Lower leg skin (tissue), 3 donors: ENCODE measurements at regions not wholly inside any gene's neighbourhood (a gene's known extent, or its start where the extent isn't known, plus 50 kb on each side); places are given as distances from the start of the nearest gene placed in this dataset.
"Not testable (repeated sequence)": the region's sequence is repeated elsewhere in the genome, so short reads cannot be mapped to it uniquely, and the experiment has no call there.

Source experiments
- POLR2A ChIP-seq, 2 donors: fragments of 450-650 bp; IDR thresholded peaks; one replicate each; pipeline ENCODE4 v1.6.1; 2016 to 2017; ENCODE audit warnings: antibody characterized with exemption in 2 of 2, mild to moderate bottlenecking in 1 of 2, moderate library complexity in 1 of 2
- TF ChIP-seq, protein P1 (sequence below), 3 donors: fragments of 450-650 bp; IDR thresholded peaks; one replicate each; pipeline ENCODE4 v1.5.1; 2016; ENCODE audit warnings: antibody characterized with exemption in 3 of 3, mild to moderate bottlenecking in 3 of 3, moderate library complexity in 2 of 3

DNA sequence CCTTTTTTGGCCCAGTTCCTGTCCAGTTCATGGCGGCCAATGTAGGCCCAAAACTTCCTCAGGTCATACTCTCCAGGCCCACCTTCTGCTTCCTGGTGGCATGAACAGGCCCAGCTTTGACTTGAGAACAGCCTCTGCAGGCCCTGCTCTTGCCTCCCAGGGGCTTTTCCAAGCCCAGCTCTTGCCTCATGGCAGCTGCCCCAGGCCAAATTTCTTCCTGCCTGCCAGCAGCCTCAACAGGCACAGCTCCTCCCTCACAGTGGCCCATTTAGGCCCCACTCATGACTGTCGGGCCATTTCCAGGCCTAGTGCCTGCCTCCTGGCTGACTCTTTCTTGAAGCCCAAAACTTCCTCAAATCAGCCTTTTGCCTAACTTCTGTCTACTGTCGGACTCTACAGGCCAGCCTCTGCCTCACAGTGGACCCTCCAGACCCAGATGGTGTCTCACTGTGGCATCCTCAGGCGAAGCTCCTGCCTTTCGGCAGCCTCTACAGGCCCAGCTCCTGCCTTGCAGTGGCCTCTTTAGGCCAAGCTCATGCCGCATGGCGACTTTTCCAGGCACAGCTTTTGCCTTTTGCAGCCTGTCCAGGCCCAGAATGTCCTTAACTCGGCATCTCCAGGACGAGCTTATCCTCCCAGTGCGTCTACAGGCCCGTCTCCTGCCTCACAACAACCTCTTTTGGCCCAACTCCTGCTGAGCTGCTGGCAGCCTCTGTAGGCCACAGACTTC lies 53.7 kb upstream of the METTL14 start:
- TF ChIP-seq, protein P1, sequence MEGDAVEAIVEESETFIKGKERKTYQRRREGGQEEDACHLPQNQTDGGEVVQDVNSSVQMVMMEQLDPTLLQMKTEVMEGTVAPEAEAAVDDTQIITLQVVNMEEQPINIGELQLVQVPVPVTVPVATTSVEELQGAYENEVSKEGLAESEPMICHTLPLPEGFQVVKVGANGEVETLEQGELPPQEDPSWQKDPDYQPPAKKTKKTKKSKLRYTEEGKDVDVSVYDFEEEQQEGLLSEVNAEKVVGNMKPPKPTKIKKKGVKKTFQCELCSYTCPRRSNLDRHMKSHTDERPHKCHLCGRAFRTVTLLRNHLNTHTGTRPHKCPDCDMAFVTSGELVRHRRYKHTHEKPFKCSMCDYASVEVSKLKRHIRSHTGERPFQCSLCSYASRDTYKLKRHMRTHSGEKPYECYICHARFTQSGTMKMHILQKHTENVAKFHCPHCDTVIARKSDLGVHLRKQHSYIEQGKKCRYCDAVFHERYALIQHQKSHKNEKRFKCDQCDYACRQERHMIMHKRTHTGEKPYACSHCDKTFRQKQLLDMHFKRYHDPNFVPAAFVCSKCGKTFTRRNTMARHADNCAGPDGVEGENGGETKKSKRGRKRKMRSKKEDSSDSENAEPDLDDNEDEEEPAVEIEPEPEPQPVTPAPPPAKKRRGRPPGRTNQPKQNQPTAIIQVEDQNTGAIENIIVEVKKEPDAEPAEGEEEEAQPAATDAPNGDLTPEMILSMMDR (IDR thresholded peaks at IDR 0.05), result not testable (repeated sequence)
- not testable (repeated sequence) for TF ChIP-seq POLR2A (IDR thresholded peaks at IDR 0.05)
